A673 (cell line): ENCODE measurements at regions not wholly inside any gene's neighbourhood (a gene's known extent, or its start where the extent isn't known, plus 50 kb on each side); places are given as distances from the start of the nearest gene placed in this dataset.
A peak's percentile ranks its signal among the peaks of the same experiment; 100 is the strongest.
"Not testable (repeated sequence)": the region's sequence is repeated elsewhere in the genome, so short reads cannot be mapped to it uniquely, and the experiment has no call there.

Experiments used
- BruUV-seq: library from RNA; stranded (reverse); fragments of 400-500 nt; replicated peaks from 2 replicates; lab custom pipeline; 2021; lab: Mats Ljungman, UMichigan
- CTCF ChIA-PET: fragments of 300-600 bp; sonication (Branson Sonifier 250); formaldehyde crosslinking; loops from one replicate; lab custom pipeline; 2022; ENCODE audit warnings: antibody characterized with exemption; lab: Charles Lee
- POLR2A ChIA-PET: fragments of 300-600 bp; sonication (Branson Sonifier 250); formaldehyde crosslinking; loops from one replicate; lab custom pipeline; 2022; ENCODE audit warnings: antibody characterized with exemption; ENCODE audit not compliant: low non-redundant PET; lab: Charles Lee
- DNase-seq: peaks from one replicate; pipeline ENCODE4 v3.0.0-alpha.2; 2015; ENCODE audit warnings: low spot score
- H3K27ac ChIP-seq: fragments of 200-600 bp; sonication (generic); 2 replicates; pipeline ENCODE4 v1.5.1; 2016; ENCODE audit warnings: mixed run types, low read depth, mild to moderate bottlenecking, mixed read lengths, antibody characterized with exemption, low read length; ENCODE audit not compliant: poor library complexity, severe bottlenecking
- H3K27me3 ChIP-seq: fragments of 200-600 bp; sonication (generic); replicated peaks from 2 replicates; pipeline ENCODE4 v1.6.1; 2017; ENCODE audit warnings: mixed run types, low read depth, mild to moderate bottlenecking, mixed read lengths, antibody characterized with exemption, low read length; ENCODE audit not compliant: insufficient read depth, poor library complexity
- H3K36me3 ChIP-seq: fragments of 200-600 bp; sonication (generic); 2 replicates; pipeline ENCODE4 v1.6.1; 2016; ENCODE audit warnings: mixed run types, mild to moderate bottlenecking, mixed read lengths, antibody characterized with exemption, low read length; ENCODE audit not compliant: insufficient read depth, poor library complexity, severe bottlenecking
- H3K4me1 ChIP-seq: fragments of 200-600 bp; sonication (generic); 2 replicates; pipeline ENCODE4 v1.6.1; 2017; ENCODE audit warnings: mixed run types, mild to moderate bottlenecking, mixed read lengths, antibody characterized with exemption, low read length; ENCODE audit not compliant: insufficient read depth, poor library complexity, severe bottlenecking
- H3K4me3 ChIP-seq: fragments of 200-600 bp; sonication (generic); 2 replicates; pipeline ENCODE4 v1.5.1; 2016; ENCODE audit warnings: low read depth, mixed run types, mild to moderate bottlenecking, mixed read lengths, low read length; ENCODE audit not compliant: poor library complexity, severe bottlenecking
- H3K9me3 ChIP-seq: fragments of 200-600 bp; sonication (generic); 2 replicates; pipeline ENCODE4 v1.6.1; 2016; ENCODE audit warnings: mixed run types, low read depth, mild to moderate bottlenecking, mixed read lengths, antibody characterized with exemption, low read length; ENCODE audit not compliant: poor library complexity, severe bottlenecking
- CTCF ChIP-seq: fragments of 300-800, 200-600 bp; sonication (generic); conservative IDR thresholded peaks from 2 replicates; pipeline ENCODE4 v1.5.1; 2017; ENCODE audit warnings: low read depth, mild to moderate bottlenecking, antibody characterized with exemption, low read length, moderate library complexity, mixed read lengths
- intact Hi-C: fragments of 100-400 bp; cut with micrococcal nuclease; formaldehyde crosslinking; loops from one replicate; pipeline ENCODE4 v1.10.0; 2022; ENCODE audit not compliant: unreplicated experiment

- peak; percentile 47 for TF ChIP-seq CTCF
- H3K27ac ChIP-seq, H3K36me3 ChIP-seq, H3K27me3 ChIP-seq, DNase-seq, H3K4me3 ChIP-seq, intact Hi-C loops, H3K4me1 ChIP-seq, H3K9me3 ChIP-seq, POLR2A ChIA-PET, CTCF ChIA-PET, BruUV-seq: not testable (repeated sequence)
Measured at GRCh38 chr2:89938756-89939155, 1247.3 kb downstream of the RPIA start.

GRCh38 chr2:89944267-89944666 is 1252.8 kb downstream of the RPIA start:
- H3K9me3 ChIP-seq, BruUV-seq, H3K27me3 ChIP-seq, H3K27ac ChIP-seq, H3K36me3 ChIP-seq, DNase-seq, H3K4me3 ChIP-seq, H3K4me1 ChIP-seq, CTCF ChIA-PET, intact Hi-C loops, POLR2A ChIA-PET: not testable (repeated sequence)

- POLR2A ChIA-PET, H3K36me3 ChIP-seq, H3K4me1 ChIP-seq, intact Hi-C loops, H3K27ac ChIP-seq, H3K27me3 ChIP-seq, DNase-seq, H3K9me3 ChIP-seq, CTCF ChIA-PET, BruUV-seq, H3K4me3 ChIP-seq: not testable (repeated sequence)
Measured at GRCh38 chr2:89945004-89945616, 1253.6 kb downstream of the RPIA start.

GRCh38 chr2:89947208-89947815 is 1255.8 kb downstream of the RPIA start:
- not testable (repeated sequence) for BruUV-seq

GRCh38 chr2:89948102-89948501 is 1256.6 kb downstream of the RPIA start:
- H3K9me3 ChIP-seq, intact Hi-C loops, BruUV-seq, H3K36me3 ChIP-seq, H3K4me1 ChIP-seq, H3K27ac ChIP-seq, H3K27me3 ChIP-seq, H3K4me3 ChIP-seq, POLR2A ChIA-PET, DNase-seq, CTCF ChIA-PET: not testable (repeated sequence)

More at GRCh38 chr2:89947208-89947815, 1255.8 kb downstream of the RPIA start:
- H3K27me3 ChIP-seq, CTCF ChIA-PET, H3K27ac ChIP-seq, H3K36me3 ChIP-seq, DNase-seq, POLR2A ChIA-PET, H3K4me1 ChIP-seq, intact Hi-C loops, H3K9me3 ChIP-seq, H3K4me3 ChIP-seq: not testable (repeated sequence)

- POLR2A ChIA-PET, BruUV-seq, H3K9me3 ChIP-seq, H3K4me1 ChIP-seq, H3K27ac ChIP-seq, intact Hi-C loops, H3K27me3 ChIP-seq, DNase-seq, H3K36me3 ChIP-seq, CTCF ChIA-PET, H3K4me3 ChIP-seq: not testable (repeated sequence)
Measured at GRCh38 chr2:89950807-89951206, 1259.3 kb downstream of the RPIA start.
